ENCODE measurements at regions not wholly inside any gene's neighbourhood (a gene's known extent, or its start where the extent isn't known, plus 50 kb on each side); places are given as distances from the start of the nearest gene placed in this dataset.

DNA sequence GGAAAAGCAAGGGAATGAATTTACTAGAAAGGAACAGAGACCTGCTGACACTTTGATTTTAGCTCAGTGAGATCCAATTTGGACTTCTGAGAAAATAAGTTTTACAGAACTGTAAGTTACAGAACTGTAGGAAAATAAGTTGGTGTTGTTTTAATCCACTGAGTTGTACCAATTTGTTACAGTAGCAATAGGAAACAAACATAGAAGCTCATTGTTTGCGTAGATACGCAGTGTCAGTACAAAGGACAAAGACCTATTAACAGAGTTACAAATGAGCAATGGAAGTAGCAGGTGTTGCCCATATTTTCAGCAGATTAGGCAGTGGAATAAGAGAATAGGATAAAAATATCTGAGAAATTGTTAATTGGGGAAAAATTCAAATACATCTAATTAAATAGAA lies 385.8 kb upstream of the CNTN6 start:
- TF ChIP-seq POLR2A (IDR thresholded peaks at IDR 0.05; ENCODE audit: low read depth, low read length) (no peak), POLR2AphosphoS5 (IDR thresholded peaks at IDR 0.05; ENCODE audit: low read depth, low read length) (no peak)
